DMS79 treated with DMSO at 0.1 percent for 48 hours (cell line): ENCODE measurements at regions not wholly inside any gene's neighbourhood (a gene's known extent, or its start where the extent isn't known, plus 50 kb on each side); places are given as distances from the start of the nearest gene placed in this dataset.

ENCODE experiments used
- DNase-seq: peaks from one replicate; lab custom pipeline; 2025; lab: John Stamatoyannopoulos, UW

DNA sequence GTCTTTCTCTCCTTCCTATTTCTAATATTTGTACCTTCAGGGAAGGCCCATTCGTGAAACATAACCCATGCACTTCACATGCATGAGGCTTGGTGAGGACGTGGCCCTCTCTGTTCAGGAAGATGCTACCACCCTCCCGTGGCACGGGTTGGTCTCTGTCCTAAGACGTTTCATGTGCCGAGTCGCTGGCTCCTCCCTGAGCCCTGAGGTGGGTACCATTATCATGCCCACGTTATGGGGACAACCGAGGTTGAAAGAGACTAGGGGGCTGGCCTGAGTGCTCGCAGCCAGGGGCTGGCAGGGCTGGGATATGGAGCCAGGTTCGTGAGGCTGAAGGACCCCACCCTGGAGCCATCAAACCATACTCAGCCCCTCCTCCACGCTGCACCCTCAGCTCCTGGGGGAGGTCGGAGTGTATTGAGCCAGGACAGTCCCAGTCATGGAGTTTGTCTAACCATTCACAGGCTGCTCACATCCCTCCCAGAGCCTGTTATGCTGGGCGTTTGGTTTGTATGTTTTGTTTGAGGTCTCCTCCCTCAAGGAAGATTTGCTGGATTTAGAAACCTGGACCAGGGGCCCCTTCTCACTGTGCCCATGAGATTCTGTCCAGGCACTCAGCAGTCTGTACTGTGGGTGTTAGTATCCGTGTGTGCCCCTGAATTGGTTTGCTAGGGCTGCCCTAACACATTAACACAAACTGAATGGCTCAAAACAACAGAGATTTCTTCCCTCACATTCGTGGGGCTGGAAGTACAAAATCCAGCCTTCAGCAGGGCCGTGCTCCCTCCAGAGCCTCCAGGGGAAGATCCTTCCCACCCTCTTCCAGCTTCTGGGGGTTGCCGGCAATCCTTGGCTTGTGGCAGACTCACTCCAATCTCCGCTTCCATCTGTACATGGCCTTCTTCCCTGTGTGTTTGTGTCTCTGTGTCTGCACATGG, 88.3 kb downstream of the ANKRD60 start:
- DNase-seq: no peak

DNA sequence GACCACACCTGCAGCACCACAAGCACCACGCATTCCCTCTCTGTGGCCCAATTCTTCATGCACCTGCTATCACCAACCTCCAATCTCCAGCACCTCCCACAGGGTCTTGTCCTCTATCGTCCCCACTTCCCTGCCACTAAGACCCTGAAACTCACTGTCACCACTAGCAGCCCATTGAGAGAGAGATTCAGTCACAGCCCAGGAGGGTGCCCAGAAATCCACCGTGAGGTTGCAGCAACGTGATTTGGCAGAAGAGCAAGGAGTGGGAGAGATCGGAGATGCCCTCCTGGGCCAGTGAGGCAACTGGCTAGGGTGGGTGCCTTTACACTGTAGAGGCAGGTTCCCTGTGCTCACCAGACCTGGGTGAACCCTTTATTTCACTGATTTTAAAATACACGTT, 90.1 kb downstream of the ANKRD60 start:
- DNase-seq: no peak

DNA sequence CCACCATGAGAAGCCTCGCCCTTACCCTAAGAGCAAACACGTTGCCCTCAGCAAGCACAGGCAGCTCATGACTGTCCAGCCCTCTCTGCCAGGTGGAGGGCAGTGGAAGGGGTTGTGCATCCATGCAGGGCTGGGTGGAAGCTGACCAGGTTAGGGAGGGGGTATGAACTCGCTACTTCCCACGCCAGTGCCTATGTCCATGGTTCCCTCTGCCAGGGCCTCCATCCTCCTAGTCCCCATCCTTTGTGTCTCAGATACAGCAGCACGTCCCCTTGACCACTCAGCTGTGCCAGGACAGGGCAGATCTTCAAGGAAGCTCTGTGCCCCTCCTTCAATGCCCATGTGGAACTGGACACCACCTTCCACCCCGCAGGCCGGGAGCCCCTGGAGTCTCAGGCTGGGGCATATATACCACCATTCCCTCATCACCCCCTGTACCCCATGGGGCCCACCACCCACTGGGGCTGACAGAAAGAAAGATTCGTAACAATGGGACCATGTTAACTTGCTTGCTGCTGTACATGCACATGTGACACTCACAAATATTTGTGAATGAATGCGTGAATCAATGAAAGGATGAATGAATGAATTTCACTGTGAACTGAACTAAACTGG, 90.7 kb downstream of the ANKRD60 start:
- DNase-seq: no peak

GRCh38 chr20:58137236-58137635, 91.2 kb downstream of the ANKRD60 start:
- no peak for DNase-seq

DNA sequence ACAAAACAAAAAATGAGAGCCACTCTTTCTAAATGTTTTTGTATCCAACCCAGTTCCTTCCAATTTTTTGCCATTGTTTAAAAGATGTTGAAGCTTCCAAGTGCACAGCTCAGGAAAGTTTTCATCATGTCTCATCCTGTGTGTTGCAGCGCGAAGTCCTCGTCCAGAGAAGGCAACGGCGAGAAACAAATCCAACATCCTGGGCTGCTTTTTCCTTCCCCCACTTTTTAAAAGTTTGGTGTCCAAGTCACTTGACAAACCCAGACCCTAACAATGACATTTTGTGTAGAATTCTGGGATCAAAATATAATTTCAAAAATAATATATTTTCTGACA, 92.3 kb downstream of the ANKRD60 start:
- DNase-seq: no peak

DNA sequence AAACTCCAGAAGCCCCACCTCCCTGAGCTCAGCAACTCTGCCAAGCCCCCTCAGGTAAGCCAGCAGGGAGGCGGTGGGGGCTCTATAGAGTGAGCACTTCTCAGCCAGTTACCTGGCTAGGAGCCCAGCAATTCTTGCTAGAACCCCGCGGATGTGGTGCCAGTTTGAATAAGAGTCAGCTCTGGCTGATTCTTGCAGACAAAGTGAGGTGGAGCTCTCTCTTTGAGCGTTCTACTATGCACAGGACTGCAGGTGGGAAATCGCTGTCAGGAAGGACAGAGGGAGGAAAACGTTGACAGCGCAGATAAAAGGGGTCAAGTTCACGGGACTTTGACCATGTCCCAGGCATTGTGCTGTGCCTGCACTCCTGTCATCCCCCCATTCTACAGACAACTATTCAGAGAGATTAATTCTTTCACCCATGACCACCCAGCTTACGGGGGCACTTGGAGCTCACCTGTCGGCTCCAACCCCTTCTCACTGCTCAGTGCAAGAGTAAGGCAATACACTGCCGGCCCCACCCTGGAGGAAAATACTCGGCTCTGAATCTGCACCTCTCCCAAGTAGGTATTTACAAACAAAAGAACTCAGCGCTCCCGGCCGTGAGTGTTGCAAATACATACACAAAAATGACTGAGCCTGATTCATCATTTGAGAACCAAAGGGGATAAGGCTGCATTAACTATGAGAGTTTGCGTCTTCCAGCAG, 92.9 kb downstream of the ANKRD60 start:
- DNase-seq: peak; percentile 70

DNA sequence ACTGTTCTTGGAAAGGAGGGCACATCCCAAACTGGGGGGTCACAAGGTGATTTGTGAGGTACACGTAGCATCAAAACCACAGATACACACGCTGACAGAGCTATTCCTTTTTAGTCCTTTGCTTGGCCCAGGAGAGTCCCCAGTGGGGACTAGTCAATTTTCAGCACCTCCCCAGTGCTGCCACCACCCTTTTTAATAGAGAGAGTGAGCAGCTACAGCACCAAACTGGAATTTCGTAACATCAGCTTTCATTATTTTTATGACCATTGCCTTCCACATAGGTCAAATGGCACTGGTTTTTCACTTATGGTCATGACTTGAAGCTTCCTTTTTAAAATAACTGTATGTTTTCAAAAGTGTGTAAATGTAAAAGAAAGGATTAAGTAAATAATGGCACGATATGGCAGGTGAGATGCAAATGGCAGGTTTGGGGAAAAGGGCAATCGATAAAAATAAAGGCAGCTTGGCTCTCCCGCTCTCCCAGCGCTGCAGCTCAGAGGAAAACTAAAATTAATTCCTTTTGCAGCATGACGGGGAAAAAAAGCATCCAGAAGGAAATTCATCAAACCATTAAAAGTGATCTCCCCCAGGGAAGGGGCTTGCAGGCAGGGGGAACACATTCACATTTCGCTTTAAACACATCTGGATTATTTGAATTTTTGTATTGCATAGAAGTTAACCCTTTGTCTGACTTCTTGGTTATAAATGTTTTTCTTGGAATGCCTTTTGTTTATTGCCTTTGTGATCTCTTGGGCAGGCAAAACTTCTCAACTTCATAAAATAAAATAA, 95.2 kb downstream of the ANKRD60 start:
- no peak for DNase-seq

DNA sequence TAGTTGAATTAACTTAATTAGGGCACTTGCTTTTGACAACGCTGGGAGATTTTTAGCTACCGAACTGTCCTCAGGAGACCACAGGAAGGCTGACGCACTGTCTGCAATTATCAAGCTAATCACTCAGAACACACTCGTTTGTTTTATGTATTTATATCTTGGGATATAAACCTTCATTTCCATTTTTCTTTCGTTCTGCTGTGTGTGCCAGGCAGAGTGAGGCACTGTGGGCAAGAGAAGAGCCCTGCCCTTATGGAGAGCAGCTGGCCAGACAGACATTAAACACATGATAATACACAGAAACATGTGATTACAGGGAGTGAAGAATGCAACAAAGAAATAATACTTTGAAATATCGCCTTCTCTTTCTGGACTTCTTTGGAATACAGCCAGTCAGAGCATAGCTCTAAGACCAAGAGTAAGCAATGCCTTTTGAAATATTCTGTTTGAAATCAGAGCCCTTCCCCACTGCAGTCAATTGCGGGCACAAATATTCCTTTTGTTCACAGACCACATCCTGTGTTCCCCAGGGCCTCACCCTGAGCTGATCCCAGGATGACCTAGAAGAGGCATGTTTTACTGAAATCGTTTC, 96.8 kb downstream of the ANKRD60 start:
- peak; percentile 23 for DNase-seq

DNA sequence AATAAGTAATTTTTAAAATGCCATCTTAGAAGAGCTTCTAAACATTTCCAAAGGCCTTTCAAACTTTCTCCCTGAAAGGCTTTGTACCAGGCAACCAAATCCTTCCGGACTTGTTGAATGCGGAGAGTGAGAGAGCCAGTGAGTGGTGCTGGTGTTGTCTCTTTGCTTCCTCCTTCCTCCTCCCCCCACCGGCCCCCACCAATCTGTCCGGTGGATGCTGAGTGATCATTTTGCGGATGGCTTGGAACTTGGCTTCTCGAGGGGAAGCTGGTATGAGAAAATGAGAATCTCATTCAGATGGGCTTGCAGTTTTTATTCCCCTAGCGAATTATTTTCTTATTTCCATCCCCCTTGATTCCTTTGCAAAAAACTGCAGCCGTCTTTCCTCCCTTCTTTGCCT, 97.3 kb downstream of the ANKRD60 start:
- no peak for DNase-seq

- no peak for DNase-seq
Observed at GRCh38 chr20:58130581-58130980, 97.9 kb downstream of the ANKRD60 start.

GRCh38 chr20:58130156-58130555, 98.3 kb downstream of the ANKRD60 start:
- no peak for DNase-seq

DNA sequence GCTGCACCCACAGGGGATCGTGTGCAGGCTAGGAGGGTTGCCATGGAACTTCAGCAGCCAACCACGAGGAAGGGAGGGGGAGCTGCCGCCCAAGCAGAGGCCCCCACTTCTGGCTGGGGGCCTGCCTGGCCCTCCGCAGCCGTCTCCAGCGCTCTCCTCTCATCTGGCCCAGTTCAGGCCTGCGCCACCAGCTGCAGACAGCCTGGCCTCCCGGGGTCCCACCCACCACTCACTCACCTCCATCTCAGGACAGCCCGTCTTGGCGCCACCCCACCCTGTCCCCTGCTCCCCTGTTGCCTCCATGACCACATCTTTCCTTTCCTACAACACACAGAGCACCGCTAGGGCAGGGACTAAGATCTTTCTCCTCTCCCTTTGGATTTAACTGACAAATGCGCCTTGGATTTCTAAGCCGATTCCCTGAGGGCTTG, 98.7 kb downstream of the ANKRD60 start:
- no peak for DNase-seq

- no peak for DNase-seq
Observed at GRCh38 chr20:58128635-58129625, 99.5 kb downstream of the ANKRD60 start.

DNA sequence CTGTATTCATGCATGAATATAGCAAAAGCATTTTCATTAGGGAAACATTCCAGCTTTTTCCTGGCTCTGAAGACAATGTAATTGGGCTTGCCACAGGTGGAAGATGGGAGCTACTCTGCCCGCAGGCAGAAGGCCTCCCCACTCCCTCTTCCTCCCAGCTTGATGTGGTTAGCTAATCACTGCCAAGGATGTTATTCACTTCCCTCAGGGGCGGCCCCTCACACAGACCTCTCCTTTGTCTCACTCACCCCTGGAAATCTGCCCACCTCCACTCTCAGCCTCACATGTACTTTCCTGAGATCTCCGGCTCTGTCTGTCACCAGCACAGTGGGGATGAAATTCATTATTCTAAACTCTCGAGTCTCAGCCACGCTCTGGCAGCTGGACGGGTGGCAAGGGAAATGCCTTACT, 100.7 kb downstream of the ANKRD60 start:
- peak; percentile 72 for DNase-seq

DNA sequence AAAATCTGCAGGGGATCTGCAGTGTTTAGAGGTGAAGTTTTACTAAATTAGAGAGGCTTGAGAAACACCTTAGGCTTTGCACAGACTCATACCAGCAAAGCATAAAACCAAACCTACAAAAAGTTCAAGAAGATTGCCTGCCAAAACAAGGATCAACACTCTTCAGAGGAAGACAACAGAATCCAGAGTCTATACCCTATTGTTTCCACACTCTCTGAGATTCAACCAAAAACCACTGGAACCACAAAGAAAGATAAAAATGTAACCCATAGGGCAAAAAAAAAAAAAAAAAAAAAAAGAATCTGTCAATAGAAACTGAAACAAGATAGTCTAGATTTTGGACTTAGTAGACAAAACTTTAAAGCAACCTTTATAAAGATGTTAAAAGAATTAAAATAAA, 102.7 kb downstream of the ANKRD60 start:
- DNase-seq: no peak

DNA sequence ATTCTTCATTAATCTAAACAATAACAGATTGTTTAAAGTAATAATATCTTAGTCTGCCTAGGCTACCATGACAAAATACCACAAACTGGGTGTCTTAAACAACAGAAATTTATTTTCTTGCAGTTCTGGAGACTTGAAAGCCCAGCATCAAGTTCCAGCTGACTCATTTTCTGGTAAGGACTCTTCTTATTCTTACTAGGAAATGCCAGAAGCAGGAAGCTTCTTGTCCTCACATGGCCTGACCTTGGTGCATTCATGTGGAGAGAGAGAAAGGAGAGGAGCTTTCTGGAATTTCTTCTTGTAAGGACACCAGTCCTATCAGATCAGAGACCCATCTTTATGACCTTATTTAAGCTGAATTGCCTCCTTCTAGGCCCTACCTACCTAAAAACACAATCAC, 110.5 kb downstream of the ANKRD60 start:
- DNase-seq: no peak

DNA sequence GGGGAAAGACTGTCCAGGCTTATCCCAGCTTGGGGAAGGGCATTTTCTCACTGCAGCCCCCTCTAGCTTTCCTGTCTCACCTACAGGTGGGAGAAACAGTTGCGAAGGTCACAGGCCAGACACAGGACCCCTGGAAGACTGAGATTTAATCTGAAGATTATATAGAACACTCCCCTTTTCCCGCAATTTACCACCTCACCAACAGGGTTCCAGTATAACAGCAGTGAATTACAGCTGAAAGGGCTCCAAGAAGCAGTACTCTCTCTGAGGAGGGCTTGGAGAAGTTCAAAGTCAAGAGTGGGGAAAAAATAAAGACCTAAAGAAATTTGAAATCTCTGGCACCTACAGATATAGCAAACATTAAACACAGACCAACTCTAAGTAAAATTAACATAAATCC, 111.9 kb downstream of the ANKRD60 start:
- DNase-seq: no peak

GRCh38 chr20:58113716-58114115, 114.7 kb downstream of the ANKRD60 start:
- no peak for DNase-seq

DNA sequence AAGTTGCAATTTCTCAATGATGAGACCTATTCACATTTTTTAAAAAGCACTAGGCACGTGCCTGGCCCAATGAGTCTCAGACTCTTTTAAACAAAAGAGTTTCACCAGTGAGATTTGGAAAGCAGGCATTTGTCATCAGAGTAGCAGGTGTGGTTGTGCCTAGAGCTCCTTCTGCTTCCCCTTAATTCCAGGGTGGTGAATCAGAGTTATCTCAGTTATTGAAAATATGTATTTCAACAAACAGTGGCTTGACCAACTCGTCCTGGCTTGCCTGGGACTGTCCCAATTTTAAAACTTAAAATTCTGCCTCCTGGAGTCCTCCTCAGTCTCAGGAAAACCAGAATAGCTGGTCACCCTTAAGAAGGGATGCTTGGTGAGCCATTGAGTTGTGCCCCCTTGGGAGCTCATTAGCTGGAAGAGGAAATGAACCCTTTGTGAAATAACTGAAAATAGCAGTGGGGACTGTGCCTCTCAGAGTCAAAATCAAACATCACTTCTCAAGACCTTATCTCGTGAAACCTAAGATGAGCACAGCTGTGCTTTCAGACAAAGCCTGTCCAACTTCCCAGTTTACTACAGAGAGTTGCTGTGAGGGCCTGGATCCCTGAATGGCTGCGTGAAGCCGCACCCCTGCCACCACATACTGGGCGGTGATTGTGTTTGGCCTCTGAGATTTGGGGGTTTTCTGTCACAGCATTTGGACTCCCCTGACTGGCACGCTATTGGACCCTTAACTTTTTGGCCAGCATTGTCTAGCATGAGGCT, 116.3 kb downstream of the ANKRD60 start:
- no peak for DNase-seq
